ENCODE measurements at regions not wholly inside any gene's neighbourhood (a gene's known extent, or its start where the extent isn't known, plus 50 kb on each side); places are given as distances from the start of the nearest gene placed in this dataset.

DNA sequence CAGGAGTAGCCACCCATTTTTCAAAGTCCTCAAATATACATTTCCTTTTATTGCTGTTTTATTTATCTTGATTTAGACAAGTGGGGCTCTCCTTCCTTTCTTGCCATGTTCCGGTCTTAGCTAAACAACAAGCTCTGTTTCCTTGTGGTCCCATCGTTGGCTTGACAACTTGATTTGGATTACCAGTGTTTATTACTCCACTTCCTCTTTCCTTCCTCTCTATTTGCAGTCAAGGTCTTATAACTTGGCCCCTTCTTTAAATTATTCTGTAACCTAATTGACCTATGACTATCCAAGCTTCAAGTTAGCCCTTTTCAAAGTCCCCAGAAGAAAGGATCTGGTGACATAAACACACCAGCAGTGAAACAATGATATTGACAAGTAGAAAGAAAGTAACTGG, 130.6 kb upstream of the STT3B start:
- no peak overlapping the region for H3K27ac ChIP-seq
- no peak overlapping the region for H3K4me3 ChIP-seq
- H3K36me3 ChIP-seq = no peaks in the 10 kb centered on the region
- H3K27me3 ChIP-seq (ENCODE audit: low read depth) = no peaks in the 10 kb centered on the region
- H3K9me3 ChIP-seq = no peaks in the 10 kb centered on the region
- ATAC-seq = peak in 1 of 2 donors; percentile 35
- intact Hi-C loops (cut with DNase I) = no loop called here
- no peak for DNase-seq
- TF ChIP-seq, protein P1, sequence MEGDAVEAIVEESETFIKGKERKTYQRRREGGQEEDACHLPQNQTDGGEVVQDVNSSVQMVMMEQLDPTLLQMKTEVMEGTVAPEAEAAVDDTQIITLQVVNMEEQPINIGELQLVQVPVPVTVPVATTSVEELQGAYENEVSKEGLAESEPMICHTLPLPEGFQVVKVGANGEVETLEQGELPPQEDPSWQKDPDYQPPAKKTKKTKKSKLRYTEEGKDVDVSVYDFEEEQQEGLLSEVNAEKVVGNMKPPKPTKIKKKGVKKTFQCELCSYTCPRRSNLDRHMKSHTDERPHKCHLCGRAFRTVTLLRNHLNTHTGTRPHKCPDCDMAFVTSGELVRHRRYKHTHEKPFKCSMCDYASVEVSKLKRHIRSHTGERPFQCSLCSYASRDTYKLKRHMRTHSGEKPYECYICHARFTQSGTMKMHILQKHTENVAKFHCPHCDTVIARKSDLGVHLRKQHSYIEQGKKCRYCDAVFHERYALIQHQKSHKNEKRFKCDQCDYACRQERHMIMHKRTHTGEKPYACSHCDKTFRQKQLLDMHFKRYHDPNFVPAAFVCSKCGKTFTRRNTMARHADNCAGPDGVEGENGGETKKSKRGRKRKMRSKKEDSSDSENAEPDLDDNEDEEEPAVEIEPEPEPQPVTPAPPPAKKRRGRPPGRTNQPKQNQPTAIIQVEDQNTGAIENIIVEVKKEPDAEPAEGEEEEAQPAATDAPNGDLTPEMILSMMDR (IDR thresholded peaks at IDR 0.05) = no peak
- no peaks in the 10 kb centered on the region for H3K4me1 ChIP-seq

DNA sequence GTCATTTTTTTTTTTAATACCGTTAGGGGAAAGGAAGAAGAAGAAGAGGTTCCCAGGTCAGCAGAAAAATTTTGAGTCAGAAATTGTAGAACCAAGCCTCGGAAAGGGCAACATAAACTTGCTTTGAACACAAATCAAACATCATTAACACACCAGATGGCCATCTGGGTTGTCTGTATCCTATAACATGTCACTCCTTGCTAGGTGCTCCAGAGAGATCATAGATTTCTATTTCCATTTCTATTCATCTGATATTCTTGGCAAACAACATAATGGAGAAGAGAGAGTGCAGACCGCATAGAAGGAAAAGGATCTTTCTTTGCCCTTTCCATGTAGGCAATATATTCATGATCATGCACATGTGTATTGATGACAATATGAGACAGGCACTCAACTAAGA, 129.5 kb upstream of the STT3B start:
- TF ChIP-seq, protein P1 (IDR thresholded peaks at IDR 0.05) = no peak
- no peaks in the 10 kb centered on the region for H3K4me1 ChIP-seq
- H3K4me3 ChIP-seq = no peak overlapping the region
- DNase-seq = no peak
- ATAC-seq = no peak
- no peaks in the 10 kb centered on the region for H3K9me3 ChIP-seq
- H3K27me3 ChIP-seq (ENCODE audit: low read depth) = no peaks in the 10 kb centered on the region
- no peak overlapping the region for H3K27ac ChIP-seq
- intact Hi-C loops (cut with DNase I) = no loop called here
- H3K36me3 ChIP-seq = no peaks in the 10 kb centered on the region

DNA sequence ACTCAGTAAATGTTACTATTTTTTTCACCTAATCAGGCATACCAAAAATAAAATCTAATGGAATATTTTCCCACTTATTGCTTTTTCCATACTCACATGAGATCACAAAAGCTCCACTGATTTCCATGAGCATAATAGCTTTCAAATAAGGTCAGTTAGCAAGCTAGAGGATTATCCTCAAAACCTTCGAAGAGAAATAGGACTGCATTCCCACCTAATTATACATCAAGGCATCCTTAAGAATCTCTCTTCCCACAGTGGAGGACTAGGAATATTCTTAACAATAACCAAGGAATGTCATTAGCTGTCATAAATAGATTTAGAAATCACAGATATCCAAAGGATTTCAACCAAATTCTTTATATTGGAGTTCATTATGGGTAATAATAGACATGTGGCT, 127.9 kb upstream of the STT3B start:
- Histone ChIP-seq H3K4me1 (no peaks in the 10 kb centered on the region), H3K36me3 (no peaks in the 10 kb centered on the region), H3K27ac (no peak overlapping the region), H3K4me3 (no peak overlapping the region), H3K9me3 (no peaks in the 10 kb centered on the region), H3K27me3 (ENCODE audit: low read depth) (no peaks in the 10 kb centered on the region)
- TF ChIP-seq, protein P1 (IDR thresholded peaks at IDR 0.05) = no peak
- ATAC-seq (no peak), DNase-seq (no peak)
- intact Hi-C loops (cut with DNase I) = no loop called here

DNA sequence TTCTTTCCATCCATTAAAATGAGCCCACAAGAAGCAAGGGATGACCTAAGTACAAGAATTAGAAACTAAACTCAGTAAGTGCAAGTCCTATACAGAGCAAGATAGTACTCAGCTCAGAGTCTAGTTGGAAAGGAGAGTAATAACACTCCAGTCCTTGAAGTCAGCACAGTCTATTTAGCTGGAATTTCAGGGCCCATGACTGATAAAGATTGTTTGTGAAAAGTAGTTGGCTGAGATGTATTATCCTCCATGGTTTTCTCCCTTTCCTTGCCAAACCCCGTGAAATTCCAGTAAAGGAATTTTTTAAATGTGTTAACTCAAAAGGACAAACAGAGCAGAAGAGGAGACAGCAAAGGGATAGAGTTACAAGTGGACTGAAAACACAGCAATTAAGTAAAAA, 127.2 kb upstream of the STT3B start:
- Histone ChIP-seq H3K4me1 (no peaks in the 10 kb centered on the region), H3K36me3 (no peaks in the 10 kb centered on the region), H3K9me3 (no peaks in the 10 kb centered on the region), H3K27me3 (ENCODE audit: low read depth) (no peaks in the 10 kb centered on the region), H3K27ac (no peak overlapping the region), H3K4me3 (no peak overlapping the region)
- intact Hi-C loops (cut with DNase I) = no loop called here
- no peak for ATAC-seq
- TF ChIP-seq, protein P1 (IDR thresholded peaks at IDR 0.05) = no peak
- DNase-seq = no peak

DNA sequence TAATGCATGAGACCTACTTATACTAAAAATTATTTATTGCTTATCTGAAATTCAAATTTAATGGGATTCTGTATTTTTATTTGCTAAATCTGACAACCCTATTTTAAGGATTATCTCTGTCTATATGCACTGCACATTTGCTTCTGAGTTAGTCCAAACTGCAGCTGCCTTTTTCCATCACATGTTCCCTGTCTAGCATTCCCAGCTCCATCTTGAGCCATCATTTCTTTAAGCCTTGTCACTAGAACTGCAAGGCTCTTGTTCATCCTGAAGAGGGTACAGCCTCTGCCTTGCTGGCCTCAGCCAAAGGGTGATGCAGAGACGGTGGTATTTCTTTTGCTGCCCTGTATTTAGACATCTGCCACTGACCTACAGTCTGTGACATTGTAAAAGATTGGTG, 125.8 kb upstream of the STT3B start:
- intact Hi-C loops (cut with DNase I) = no loop called here
- Histone ChIP-seq H3K9me3 (no peaks in the 10 kb centered on the region), H3K27me3 (ENCODE audit: low read depth) (no peaks in the 10 kb centered on the region), H3K4me3 (no peak overlapping the region), H3K27ac (no peak overlapping the region), H3K36me3 (no peaks in the 10 kb centered on the region), H3K4me1 (no peaks in the 10 kb centered on the region)
- TF ChIP-seq, protein P1 (IDR thresholded peaks at IDR 0.05) = no peak
- ATAC-seq (no peak), DNase-seq (no peak)

DNA sequence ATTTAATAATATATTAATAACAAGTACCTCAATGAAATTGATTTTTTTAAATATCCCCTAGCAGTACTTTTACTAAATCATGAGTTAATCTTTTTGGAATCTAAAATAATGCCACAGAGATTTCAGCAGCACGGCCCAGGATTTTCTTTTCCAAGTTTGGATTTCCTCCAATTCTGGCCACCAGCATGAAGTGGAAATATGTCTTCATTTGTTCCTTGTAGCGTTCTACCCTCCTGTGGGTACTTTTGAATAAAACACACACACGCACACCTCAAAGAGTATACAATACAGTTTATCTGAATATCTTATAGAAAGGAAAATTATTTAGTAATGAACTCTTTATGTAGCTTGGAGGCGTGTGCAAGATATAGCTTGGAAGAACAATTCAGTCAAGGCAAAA, 125.1 kb upstream of the STT3B start:
- ATAC-seq = no peak
- TF ChIP-seq, protein P1 (IDR thresholded peaks at IDR 0.05) = no peak

More for the DNA sequence above, 125.1 kb upstream of the STT3B start:
- no peaks in the 10 kb centered on the region for H3K4me1 ChIP-seq
- H3K9me3 ChIP-seq = no peaks in the 10 kb centered on the region
- H3K27me3 ChIP-seq (ENCODE audit: low read depth) = no peaks in the 10 kb centered on the region
- no peak for DNase-seq
- H3K36me3 ChIP-seq = no peaks in the 10 kb centered on the region
- H3K27ac ChIP-seq = no peak overlapping the region
- no peak overlapping the region for H3K4me3 ChIP-seq
- intact Hi-C loops (cut with DNase I) = no loop called here
